Stimulated activated CD4-positive, alpha-beta T cell treated with anti-CD3 and anti-CD28 coated beads, Interleukin-1b, Interleukin-23, amount 100 ng/mL, for 24 hours (primary cell): ENCODE measurements at regions not wholly inside any gene's neighbourhood (a gene's known extent, or its start where the extent isn't known, plus 50 kb on each side); places are given as distances from the start of the nearest gene placed in this dataset.

Experiments
- DNase-seq, 4 experiments: peaks; one replicate each; pipeline ENCODE4 v3.0.0-alpha.2; 2020; ENCODE audit warnings: low read depth in 4 of 4, low spot score in 1 of 4

DNA sequence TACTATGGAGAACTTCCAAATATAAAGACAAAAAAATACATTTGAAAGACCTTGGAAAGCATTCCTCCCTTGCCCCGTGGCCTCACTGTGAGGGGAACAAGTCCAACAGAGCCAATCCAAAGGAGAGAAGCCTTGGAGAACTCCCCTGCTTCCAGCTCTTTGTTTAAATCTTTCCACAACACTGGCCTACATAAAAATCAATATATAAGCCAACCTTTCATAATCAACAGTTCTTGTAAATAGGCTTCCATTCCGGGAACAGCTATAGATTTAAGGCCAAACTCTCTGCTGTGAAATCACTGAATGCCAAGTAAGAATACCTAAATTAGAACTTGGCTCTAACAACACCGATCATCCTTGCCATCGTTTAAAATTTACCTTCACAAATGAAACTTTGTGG, 242.1 kb downstream of the HACE1 start:
- DNase-seq: no peak

DNA sequence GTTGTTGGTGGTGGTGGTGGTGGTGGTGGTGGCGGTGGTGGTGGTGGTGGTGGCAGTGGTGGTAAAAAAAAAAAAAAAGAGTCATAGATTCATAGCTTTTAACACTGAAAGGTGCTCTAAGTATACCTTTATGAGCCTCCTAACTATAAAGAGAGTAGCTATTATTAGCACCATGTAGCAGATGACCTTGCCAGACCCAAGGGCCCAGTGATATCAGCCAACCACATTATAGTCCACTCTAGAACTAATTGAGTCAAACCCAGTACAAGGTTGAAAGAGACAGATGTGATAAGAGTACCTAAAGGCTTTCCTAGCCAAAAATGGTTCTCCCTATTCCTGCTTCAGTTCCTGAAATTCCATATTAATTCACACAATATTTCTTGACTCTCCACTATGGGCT, 245.3 kb downstream of the HACE1 start:
- no peak for DNase-seq

DNA sequence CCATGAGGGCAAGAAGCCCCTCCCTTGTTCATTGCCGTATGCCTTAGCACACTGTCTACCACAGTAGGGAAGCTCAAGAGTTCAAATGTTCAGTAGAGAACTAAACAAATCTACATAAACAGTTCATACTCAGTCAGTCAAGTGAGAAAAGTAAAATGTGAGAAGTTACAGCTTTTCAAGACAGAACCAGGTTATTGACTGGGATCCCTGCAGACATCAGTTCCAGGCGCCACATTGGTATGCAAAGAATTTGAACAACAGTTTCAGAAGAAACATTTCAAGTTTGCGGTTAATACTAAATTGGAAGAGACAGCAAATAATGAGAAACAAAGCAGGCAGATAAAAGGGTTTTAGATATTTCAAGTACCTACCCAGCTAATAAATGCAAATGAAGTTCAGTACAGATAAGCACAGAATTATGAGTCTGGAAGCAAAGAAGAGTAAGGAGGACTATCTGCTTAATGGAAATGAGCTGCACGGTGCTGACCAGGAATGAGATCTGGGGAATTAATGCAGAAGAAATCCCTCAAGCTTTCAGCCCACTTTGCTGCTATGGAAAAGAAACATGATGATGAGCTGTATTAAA, 246.2 kb downstream of the HACE1 start:
- DNase-seq: no peak

DNA sequence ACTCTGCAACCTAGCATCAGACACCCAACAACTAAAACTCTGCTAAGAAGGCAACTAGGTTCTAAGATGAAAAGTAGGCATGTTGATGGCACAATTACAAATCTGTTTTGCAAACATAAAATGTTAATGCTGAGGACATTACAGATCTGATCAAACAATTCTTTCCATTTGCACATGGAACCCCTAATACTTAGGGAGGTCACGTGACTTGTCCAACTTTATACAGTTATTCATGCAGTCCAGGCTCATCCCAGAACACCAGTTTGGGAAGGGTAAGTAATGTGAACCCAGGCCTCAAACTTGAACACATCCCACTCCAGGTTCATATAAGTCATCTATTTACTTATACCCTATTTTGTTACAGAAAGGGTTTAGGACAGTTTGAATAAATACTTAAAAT, 247.2 kb downstream of the HACE1 start:
- DNase-seq: no peak

DNA sequence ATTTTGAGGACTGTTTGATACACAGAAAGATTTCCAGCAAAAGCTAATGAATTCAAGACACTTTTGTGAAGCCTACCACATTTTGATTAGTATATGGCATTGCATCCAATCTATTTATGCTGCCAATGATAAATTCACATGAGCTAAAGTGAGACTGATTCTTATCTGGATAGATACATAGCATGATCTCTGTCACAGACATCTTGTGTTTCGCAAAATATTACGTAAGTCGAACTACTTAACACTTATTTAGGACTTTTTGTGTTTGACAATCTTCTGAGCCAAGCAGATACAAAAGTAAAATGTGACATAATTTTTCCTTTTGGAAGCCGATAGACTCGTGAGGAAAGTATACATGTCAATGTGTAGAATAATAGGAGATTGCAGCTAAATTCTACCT, 251.6 kb downstream of the HACE1 start:
- DNase-seq: no peak

DNA sequence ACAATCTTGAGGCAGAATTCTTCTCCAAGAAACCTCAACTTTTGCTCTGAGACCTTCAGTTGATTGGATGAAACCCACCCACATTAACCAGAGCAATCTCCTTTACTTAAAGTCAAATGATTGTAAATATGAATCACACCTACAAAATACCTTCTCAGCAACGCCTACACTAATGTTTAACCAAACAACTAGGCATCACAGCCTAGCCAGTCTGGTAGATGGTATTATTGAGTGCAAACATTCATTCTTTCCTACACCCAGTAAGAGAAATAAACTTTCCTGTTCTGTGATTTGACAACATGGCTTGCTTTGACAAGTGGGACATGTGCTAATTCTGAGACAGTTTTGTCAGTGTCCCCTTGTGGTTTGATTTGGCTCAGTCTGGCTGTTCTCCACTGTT, 252.2 kb downstream of the HACE1 start:
- DNase-seq: no peak

DNA sequence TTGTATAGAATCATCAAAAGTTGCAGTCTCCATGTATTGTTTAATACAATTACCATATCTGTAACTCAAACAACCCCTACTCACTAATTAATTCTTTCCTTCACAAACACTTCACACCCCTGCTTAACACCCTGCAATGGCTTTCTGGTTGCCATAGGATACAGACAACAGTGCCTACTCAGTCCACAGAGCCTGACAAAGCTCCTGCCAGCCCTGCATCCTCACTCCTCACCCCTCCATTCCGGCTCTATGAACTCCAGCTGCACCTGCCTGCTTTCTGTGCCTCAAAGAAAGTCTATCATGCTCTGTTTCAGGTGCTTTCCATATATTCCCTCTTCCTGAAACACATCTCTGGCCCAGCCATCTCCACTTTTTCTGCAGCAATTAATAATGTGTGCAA, 253.4 kb downstream of the HACE1 start:
- no peak for DNase-seq

DNA sequence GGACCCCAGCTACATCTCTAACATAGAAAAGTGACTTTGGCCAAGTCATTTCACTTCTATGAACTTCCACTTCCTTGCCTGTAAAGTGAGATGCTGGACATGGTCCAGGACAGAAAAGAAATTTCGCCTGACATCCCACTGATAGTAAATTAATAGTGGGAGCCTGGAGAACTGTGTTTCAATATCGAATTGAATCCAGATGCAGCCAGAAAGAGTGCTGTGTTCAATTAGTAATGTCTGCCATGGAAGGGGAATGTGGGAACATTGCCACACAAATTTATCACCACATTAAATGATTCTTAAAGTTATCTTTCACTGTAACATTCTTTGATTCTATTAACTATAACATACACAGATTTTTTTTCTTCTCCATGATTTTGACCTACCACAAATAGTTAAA, 255.0 kb downstream of the HACE1 start:
- no peak for DNase-seq

DNA sequence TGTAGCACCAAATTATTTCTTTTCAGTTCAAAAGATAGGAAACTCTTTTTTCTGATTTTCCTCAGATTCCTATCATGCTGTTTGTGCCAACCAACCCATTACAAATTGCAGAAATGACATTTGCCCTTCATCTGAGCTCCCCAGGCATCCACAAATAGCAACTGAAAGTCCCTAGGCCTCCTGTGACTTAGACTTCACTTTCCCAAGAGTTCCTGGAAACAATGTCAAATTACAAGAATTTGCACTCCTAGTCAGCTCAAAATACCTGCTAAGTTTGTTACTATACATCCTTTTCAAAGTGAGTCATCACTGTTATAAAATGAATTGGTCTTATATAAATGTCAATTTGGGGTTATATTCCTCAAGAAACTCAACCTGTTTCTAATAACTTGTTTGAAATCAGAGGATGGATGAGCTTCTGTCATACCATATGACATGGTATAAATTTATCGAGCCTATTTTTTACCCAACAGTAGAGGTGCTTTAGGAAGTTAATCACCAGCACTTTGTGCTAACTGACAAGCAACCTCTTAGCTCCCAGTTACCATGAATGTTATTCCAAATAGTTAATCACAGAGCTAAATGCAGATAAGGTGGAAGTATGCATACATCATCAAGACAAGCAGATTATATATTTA, 256.5 kb downstream of the HACE1 start:
- no peak for DNase-seq

DNA sequence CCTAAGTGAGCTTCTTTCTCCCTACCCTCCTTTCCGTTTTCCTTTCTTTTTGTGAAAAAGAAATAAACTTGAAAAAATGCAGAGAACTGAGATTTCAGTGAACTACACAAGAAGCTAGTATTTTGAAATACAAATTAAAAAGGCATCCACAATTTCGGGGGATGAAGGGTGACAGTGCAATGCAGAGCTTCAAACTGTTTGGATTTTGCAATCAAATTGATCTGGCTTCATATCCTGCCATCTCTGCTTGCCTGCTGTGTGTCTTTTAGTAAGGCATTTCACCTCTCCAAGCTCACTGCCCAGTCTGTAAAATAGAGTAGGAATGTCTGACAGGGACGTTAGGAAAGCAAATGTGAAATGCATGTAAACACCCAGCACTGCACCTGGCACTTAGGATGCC, 258.0 kb downstream of the HACE1 start:
- DNase-seq: no peak

DNA sequence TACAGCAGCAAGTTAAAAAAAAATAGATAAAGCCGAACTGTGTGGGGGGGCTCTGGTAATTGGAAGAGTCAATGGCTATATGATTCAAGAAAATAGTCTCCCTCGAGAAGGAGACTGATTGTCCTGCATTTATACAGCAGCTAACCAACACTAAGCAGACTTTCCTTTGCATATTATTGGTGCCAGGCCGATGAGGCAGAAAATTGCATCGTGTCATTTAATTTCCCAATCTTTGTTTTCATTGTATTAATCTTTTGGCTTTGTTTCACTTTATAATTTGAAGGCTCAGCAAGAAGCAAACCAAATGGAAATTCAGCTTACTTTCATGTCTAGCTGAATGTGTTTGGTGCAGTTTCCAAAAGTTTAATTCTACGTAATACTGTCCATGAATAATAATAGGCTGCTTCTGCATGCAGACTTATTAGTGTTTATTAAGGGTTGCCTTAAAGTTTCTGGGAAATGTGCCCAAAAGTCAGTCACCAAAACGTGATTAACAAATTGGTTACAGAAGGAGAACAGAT, 258.5 kb downstream of the HACE1 start:
- no peak for DNase-seq

DNA sequence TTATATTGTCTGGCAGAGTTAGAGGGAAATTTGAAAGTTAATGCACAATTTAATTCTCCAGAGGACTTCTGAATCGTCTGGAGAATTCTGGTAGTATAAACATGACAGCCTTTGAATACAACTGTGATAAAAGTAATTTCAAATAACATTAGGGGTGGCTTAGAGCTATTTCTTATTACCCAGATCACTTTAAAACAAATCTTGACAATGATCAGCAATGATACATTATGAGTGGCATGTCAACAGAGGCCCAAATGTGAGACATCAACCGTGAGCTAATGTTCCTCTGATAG, 259.1 kb downstream of the HACE1 start:
- DNase-seq: no peak

DNA sequence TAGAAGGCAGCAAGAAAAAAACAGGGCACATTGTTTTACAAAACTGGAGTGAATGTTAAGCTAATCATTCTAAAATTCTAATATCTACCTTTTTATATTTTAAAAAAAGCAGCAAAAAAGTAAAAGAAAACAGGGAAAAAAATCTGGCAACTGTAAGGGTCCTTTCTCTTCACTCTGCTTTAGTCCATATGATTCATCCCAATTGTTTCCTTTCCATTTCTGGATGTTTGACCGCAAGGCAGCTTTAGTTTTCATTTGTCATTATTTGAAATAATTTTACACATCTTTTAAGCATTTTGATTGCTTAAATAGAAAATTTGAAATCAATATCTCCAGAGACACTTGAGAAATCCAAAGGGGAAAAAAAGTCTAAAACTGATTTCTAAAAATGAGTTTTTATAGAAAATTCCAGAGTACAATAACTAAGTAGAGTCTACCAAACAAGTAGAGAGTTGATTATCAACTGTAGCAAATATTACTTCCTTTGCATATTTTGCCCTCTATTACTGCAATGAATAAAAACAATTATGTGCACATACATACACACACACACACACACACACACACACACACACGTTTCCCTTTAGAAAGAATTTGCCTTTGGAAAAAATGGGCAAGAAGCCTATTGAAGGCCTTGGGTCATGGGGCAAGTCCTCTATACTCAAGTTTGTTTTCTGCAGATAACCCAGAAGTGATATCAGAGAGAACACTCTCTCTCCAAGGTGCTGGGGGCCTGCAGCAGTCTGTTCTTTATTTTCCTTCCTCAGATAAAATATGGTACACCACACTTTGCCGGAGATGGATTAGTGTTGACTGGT, 259.7 kb downstream of the HACE1 start:
- no peak for DNase-seq

DNA sequence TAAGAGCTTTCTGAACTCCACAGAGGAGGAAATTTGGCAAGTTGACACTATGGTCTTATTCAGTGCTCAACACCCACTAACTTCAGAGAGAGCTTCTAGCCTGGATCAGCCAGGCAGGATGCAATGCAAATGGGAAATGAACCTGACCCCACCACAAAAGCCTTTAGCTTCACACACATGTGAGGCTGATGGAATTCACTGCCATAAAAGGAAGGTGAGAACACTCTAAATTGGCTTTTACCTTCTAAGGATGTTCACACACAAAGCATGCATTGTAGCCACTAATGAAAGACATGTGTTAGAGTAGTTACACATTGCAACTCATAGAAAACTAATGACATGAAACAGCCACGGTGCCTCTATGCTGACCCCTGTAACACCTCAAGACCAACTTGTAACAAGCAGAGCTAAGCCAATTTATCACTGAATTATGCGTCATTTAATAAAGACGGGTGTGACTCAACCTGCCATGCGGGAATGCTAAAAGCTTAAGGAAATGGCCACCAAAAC, 262.1 kb downstream of the HACE1 start:
- no peak for DNase-seq

DNA sequence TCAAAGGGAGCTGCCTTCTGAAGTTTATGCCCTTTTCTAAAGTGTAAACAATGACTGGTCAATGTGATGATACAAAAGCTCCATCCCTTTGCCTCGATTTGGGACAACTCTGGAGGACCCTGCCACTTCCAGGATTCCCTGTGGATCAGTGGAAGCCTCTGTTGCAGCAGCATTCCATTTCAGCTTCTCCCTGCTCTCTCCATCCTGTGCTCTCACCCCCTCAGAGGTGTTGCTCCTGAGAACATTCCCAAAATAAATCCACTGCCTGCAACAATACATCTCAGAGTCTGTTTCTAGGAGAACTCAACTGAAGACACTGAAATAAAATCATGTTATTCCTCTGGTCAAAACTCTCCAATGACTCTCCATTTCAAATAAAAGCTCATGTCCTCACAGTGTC, 263.6 kb downstream of the HACE1 start:
- DNase-seq: no peak

DNA sequence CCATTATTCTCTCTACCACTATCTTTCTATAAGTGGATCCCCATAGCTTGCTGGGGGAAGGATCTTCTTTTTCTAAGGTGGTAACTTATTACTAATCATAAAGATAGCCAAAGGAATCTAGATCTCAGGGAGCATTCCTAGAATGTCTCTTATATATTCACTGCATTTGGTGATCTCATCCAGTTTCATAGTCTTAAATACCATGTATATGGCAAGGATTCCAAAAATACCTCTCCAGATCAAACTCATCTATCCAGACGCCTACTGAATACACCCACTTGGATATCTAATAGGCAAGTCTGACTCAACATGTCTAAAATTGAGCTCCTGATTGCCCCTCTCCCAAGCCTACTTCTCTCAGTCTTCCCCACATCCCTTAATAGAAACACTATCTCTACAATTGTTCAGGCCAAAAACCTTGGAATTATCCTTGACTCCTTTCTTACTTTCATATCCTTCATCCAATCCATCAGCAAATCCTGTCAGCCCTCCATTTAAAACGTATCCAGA, 264.4 kb downstream of the HACE1 start:
- DNase-seq: no peak

DNA sequence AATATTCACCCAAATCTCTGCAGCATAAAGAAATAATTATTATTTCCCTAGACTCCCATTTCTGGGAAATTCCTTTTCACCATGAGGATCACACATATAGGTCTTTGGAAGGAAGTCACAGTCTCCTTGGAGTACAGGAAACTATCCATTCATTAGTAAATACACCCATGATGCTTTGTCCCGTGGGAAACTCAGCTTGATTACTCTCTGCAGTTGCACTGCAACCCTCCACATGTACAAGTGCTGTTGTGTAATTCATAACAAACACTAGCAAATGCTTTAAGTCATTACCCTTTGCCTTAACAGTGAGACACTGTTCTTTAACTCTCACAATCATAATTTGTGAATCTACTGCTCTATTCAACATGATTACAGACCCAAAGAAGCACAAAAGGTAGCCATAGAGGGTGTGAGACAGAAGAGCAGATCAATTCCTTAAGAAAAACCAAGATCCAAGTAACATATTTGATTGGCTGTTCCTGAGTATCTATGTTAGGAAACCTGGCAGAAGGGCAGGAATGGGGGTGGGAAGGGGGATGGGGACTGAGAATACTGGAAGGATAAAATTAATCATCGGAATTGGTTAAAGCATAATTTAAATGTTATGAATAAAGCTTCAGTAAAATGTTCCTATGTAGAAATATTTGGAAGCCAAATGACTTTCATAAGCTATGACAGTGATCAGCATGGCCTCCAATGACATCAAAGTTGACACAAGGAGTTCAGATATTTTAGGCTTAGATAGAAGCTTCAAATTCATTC, 268.0 kb downstream of the HACE1 start:
- no peak for DNase-seq

DNA sequence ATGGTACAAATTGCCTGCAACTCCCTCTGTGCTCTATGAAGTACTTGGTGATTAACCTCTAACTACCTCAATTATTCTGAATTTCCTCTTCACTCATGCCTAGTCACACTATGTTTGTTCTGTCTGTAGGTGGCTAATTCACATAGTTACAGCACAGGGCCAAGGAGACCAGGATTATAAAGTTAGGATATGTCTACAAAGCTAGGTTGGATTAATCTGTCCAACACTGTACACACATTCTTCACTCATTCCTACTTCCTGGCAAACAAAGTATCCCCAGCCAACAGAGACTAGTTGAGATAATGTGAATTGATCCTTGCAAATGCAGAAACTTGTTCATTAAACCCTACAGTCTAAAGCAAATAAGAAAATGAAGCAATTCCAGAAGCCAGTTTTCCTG, 269.8 kb downstream of the HACE1 start:
- DNase-seq: no peak

DNA sequence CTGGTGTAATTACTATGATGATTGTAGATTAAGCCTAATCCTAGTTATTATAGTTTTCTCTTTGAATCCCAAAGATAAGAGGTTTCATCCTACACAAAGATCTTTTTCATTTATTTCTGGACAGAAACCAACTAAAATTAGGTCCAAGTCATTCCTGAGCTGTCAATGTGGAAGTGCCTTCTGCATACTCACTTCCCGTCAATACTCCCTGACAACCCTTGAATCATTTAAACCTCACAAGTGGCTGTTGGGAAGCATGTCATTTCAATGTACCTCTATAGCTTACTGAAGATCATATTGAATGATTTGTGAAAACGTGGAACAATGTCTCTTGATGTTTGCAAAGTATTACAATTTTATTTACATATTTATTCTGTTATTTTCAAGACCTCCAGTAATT, 274.1 kb downstream of the HACE1 start:
- DNase-seq: no peak

DNA sequence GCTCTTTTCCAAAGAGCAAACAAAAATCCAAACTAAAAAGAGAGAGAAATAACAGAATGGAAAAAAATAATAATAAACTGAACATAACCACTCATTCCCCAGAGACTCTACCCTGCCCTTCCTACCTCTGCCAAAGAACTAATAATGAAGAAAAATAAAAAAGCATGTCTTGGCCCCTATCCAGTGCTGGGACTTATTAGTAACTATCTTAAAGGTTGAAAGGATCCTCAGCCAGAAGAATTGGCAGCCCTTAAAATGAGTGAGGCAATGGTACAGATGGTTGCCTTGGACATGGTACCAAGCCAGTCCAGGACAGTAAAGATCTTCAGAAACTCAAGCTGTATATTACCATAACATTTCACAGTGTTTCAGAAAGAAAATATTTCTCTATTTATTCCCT, 279.3 kb downstream of the HACE1 start:
- DNase-seq: no peak

DNA sequence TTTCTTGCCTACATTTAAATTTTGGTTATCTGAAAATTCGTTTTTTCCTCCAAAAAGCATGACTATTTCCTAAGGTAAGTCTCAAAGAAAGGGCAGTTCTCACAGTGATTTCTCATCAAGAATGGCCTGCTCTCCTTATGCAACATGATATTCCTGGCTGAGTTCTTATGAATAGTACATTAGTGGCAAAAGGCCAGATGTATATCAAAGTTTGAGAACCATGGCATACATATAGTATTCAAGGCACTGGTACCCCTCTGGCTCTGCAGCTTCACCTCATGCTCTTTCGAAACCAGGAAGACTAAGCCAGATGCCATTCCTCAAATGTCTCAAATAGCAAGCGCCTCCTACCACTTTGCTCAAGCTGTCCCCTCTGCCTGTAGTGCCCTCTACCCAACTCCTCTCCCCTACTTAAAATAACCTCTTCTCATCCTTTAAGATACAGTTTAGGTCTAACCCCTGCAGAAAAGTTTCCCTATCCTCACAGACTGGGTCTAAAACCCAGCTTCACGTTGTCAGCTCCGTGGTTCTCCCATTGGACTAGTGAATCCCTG, 280.3 kb downstream of the HACE1 start:
- DNase-seq: no peak
